ENCODE measurements at regions not wholly inside any gene's neighbourhood (a gene's known extent, or its start where the extent isn't known, plus 50 kb on each side); places are given as distances from the start of the nearest gene placed in this dataset.

GRCh38 chr1:30028939-30029338, 694.4 kb downstream of the MATN1 start:
- WGBS, 2 donors = 51 to 63% methylated on average over 3 of the region's 3 CpGs
- no peaks in the 10 kb centered on the region for H3K4me1 ChIP-seq
- no peak overlapping the region for H3K27ac ChIP-seq
- intact Hi-C loops (cut with DNase I) = no loop called here
- H3K9me3 ChIP-seq = peaks cover 0 to 7% (median 0%) of the 10 kb centered on the region in 11 donors
- TF ChIP-seq, protein P1, sequence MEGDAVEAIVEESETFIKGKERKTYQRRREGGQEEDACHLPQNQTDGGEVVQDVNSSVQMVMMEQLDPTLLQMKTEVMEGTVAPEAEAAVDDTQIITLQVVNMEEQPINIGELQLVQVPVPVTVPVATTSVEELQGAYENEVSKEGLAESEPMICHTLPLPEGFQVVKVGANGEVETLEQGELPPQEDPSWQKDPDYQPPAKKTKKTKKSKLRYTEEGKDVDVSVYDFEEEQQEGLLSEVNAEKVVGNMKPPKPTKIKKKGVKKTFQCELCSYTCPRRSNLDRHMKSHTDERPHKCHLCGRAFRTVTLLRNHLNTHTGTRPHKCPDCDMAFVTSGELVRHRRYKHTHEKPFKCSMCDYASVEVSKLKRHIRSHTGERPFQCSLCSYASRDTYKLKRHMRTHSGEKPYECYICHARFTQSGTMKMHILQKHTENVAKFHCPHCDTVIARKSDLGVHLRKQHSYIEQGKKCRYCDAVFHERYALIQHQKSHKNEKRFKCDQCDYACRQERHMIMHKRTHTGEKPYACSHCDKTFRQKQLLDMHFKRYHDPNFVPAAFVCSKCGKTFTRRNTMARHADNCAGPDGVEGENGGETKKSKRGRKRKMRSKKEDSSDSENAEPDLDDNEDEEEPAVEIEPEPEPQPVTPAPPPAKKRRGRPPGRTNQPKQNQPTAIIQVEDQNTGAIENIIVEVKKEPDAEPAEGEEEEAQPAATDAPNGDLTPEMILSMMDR (IDR thresholded peaks at IDR 0.05) = no peak
- H3K36me3 ChIP-seq = no peaks in the 10 kb centered on the region
- DNase-seq (no peak), ATAC-seq (no peak)
- no peak overlapping the region for H3K4me3 ChIP-seq
- peaks cover 0 to 33% (median 16%) of the 10 kb centered on the region in 7 donors for H3K27me3 ChIP-seq

DNA sequence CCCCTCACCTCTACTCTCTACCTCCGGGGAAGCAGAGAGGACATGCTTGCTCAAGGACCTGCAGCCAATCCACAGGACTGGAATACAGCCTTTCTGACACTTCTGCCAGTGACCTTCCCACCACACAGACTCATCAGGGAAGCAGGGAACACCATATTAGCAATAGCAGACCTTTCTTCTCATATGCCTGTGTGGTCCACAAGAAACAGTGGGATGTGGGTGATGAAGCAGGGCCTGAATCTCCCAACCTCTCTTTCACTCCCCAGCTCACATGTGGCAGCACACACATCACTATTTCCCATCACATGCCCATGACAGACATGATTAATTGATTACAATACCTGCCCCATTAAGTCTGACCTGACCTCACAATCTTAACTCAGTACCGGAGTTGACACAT, 695.1 kb downstream of the MATN1 start:
- H3K4me1 ChIP-seq = no peaks in the 10 kb centered on the region
- ATAC-seq (no peak), DNase-seq (no peak)
- H3K27ac ChIP-seq = no peak overlapping the region
- peaks cover 0 to 34% (median 14%) of the 10 kb centered on the region in 7 donors for H3K27me3 ChIP-seq
- H3K36me3 ChIP-seq = no peaks in the 10 kb centered on the region
- TF ChIP-seq, protein P1 (IDR thresholded peaks at IDR 0.05) = no peak
- H3K9me3 ChIP-seq = peaks cover 0 to 7% (median 0%) of the 10 kb centered on the region in 11 donors
- intact Hi-C loops (cut with DNase I) = no loop called here
- 81 to 82% methylated on average over 2 of the region's 2 CpGs for WGBS, 2 donors
- no peak overlapping the region for H3K4me3 ChIP-seq

DNA sequence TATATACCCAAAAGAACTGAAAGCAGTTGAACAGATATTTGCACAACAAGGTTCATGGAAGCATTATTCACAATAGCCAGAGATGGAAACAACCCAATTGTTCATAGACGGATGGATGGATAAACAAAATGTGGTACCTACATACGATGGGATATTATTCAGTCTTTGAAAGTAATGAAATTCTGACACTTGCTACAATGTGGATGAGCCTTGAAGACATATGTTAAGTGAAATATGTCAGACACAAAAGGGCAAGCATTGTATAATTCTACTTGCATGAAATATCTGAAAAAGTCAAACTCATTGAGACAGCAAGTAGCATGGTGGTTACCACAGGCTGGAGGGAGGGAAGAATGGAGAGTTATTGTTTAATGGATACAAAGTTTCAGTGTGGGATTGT, 696.1 kb downstream of the MATN1 start:
- peaks cover 0 to 7% (median 0%) of the 10 kb centered on the region in 11 donors for H3K9me3 ChIP-seq
- TF ChIP-seq, protein P1 (IDR thresholded peaks at IDR 0.05) = no peak
- intact Hi-C loops (cut with DNase I) = no loop called here
- H3K27ac ChIP-seq = no peak overlapping the region
- ATAC-seq (no peak), DNase-seq (no peak)
- H3K36me3 ChIP-seq = no peaks in the 10 kb centered on the region
- H3K4me1 ChIP-seq = no peaks in the 10 kb centered on the region
- WGBS, 2 donors = 85 to 87% methylated on average over 2 of the region's 2 CpGs
- H3K27me3 ChIP-seq = peaks cover 0 to 42% (median 19%) of the 10 kb centered on the region in 7 donors
- H3K4me3 ChIP-seq = no peak overlapping the region

DNA sequence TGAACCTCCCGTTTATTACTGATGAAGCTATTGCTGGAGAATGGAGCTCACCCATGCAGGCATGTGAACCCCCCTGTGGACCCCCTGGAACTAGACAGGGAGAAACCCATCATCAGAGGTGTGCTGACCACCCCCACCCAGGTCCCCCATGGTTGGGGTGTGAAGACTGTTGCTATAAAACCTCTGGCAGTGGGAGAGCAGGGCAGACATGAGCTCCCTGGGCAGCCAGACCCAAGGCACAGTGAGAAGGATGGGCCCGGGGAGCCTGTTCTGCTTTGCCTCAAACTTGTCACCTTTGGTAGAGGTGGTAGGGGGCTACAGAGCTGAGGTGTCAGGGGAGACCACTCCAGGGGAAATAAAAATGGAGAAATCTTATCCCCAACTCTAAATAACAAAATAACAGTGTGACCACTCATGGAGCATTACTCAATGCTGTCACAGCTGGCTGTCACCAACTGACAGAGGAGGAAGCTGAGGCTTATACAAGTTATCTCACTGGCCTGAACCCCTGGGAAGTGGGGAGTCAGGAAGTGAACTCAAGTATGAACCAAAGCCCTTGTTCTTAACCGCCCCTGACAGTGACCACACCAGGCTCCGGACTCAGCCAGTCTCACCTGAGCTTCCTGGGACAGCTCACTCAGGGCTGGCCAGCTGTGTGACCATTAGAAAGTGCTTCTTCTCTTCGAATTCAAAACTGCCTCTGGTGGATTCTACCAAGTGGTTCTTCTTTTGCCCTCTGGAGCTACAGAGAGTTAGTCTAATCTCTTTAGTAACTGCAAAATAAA, 698.8 kb downstream of the MATN1 start:
- Histone ChIP-seq H3K27ac (no peak overlapping the region), H3K36me3 (no peaks in the 10 kb centered on the region), H3K4me3 (no peak overlapping the region), H3K4me1 (no peaks in the 10 kb centered on the region), H3K9me3 (peaks cover 0 to 7% (median 0%) of the 10 kb centered on the region in 11 donors), H3K27me3 (peaks cover 0 to 41% (median 17%) of the 10 kb centered on the region in 7 donors)
- WGBS, 2 donors = 45 to 46% methylated on average over 5 of the region's 5 CpGs
- TF ChIP-seq, protein P1 (IDR thresholded peaks at IDR 0.05) = no peak
- no peak for DNase-seq
- ATAC-seq = no peak
- intact Hi-C loops (cut with DNase I) = no loop called here

All from heart right ventricle (tissue), 16 donors.